Right atrium auricular region (tissue), 2 donors: ENCODE measurements at regions not wholly inside any gene's neighbourhood (a gene's known extent, or its start where the extent isn't known, plus 50 kb on each side); places are given as distances from the start of the nearest gene placed in this dataset.

Experiments used
- DNase-seq: peaks from one replicate; pipeline ENCODE4 v3.0.0-alpha.2; 2019; ENCODE audit warnings: low spot score
- H3K27ac ChIP-seq, 2 donors: fragments of 200-600 bp; sonication (generic); 1 replicate in 1 of 2; 2 replicates in 1 of 2; pipeline ENCODE4 v1.5.1; 2016 to 2019
- H3K27me3 ChIP-seq, 2 donors: fragments of 200-600 bp; sonication (generic); one replicate each; pipeline versions ENCODE4 v1.5.1 to v1.6.0; 2017 to 2019
- H3K36me3 ChIP-seq: fragments of 200-600 bp; sonication (generic); one replicate; pipeline ENCODE4 v1.5.1; 2016
- H3K4me1 ChIP-seq, 2 donors: fragments of 200-600 bp; sonication (generic); one replicate each; pipeline versions ENCODE4 v1.5.1 to v1.6.0; 2017 to 2019
- H3K4me3 ChIP-seq, 2 donors: fragments of 200-600 bp; sonication (generic); 1 replicate in 1 of 2; 2 replicates in 1 of 2; pipeline ENCODE4 v1.5.1; 2017 to 2019; ENCODE audit warnings: mild to moderate bottlenecking in 1 of 2, moderate library complexity in 1 of 2
- H3K9me3 ChIP-seq, 2 donors: fragments of 200-600 bp; sonication (generic); one replicate each; pipeline ENCODE4 v1.5.1; 2019
- CTCF ChIP-seq, 2 donors: fragments of 200-600 bp; sonication (generic); IDR thresholded peaks; one replicate each; pipeline ENCODE4 v1.5.1; 2019; ENCODE audit warnings: antibody characterized with exemption in 2 of 2

- H3K4me1 ChIP-seq: no peaks in the 10 kb centered on the region
- no peaks in the 10 kb centered on the region for H3K9me3 ChIP-seq
- no peak for DNase-seq
- no peak overlapping the region for H3K4me3 ChIP-seq
- no peaks in the 10 kb centered on the region for H3K27me3 ChIP-seq
- no peaks in the 10 kb centered on the region for H3K36me3 ChIP-seq
- no peak for TF ChIP-seq CTCF (IDR thresholded peaks at IDR 0.05)
- H3K27ac ChIP-seq: no peak overlapping the region
Measured at GRCh38 chr3:106364477-106364876, 495.7 kb upstream of the CBLB start.

- DNase-seq: no peak
- Histone ChIP-seq H3K36me3 (no peaks in the 10 kb centered on the region), H3K4me3 (no peak overlapping the region), H3K9me3 (no peaks in the 10 kb centered on the region), H3K27me3 (no peaks in the 10 kb centered on the region), H3K4me1 (no peaks in the 10 kb centered on the region), H3K27ac (no peak overlapping the region)
- no peak for TF ChIP-seq CTCF (IDR thresholded peaks at IDR 0.05)
Measured at GRCh38 chr3:106365061-106365691, 496.4 kb upstream of the CBLB start.

GRCh38 chr3:106366352-106366751 lies 497.5 kb upstream of the CBLB start:
- H3K27ac ChIP-seq: no peak overlapping the region
- H3K27me3 ChIP-seq: no peaks in the 10 kb centered on the region
- no peak for DNase-seq
- no peaks in the 10 kb centered on the region for H3K9me3 ChIP-seq
- no peaks in the 10 kb centered on the region for H3K36me3 ChIP-seq
- no peak for TF ChIP-seq CTCF (IDR thresholded peaks at IDR 0.05)
- H3K4me1 ChIP-seq: no peaks in the 10 kb centered on the region
- H3K4me3 ChIP-seq: no peak overlapping the region

GRCh38 chr3:106367496-106367895 lies 498.7 kb upstream of the CBLB start:
- no peak for DNase-seq
- TF ChIP-seq CTCF (IDR thresholded peaks at IDR 0.05): no peak
- Histone ChIP-seq H3K27ac (no peak overlapping the region), H3K36me3 (no peaks in the 10 kb centered on the region), H3K4me1 (no peaks in the 10 kb centered on the region), H3K27me3 (no peaks in the 10 kb centered on the region), H3K4me3 (no peak overlapping the region), H3K9me3 (no peaks in the 10 kb centered on the region)

- no peak for DNase-seq
- Histone ChIP-seq H3K4me1 (no peaks in the 10 kb centered on the region), H3K36me3 (no peaks in the 10 kb centered on the region), H3K4me3 (no peak overlapping the region), H3K9me3 (no peaks in the 10 kb centered on the region), H3K27me3 (no peaks in the 10 kb centered on the region), H3K27ac (no peak overlapping the region)
- TF ChIP-seq CTCF (IDR thresholded peaks at IDR 0.05): no peak
Measured at GRCh38 chr3:106371221-106371970, 502.6 kb upstream of the CBLB start.
